GM18511 (cell line): ENCODE measurements at regions not wholly inside any gene's neighbourhood (a gene's known extent, or its start where the extent isn't known, plus 50 kb on each side); places are given as distances from the start of the nearest gene placed in this dataset.
"Not testable (repeated sequence)": the region's sequence is repeated elsewhere in the genome, so short reads cannot be mapped to it uniquely, and the experiment has no call there.

Experiments
- ATAC-seq: cut with Tn5 transposase; IDR thresholded peaks from one replicate; pipeline ENCODE4 v1.9.1; 2021; ENCODE audit warnings: mild to moderate bottlenecking, moderate library complexity; ENCODE audit not compliant: unreplicated experiment

DNA sequence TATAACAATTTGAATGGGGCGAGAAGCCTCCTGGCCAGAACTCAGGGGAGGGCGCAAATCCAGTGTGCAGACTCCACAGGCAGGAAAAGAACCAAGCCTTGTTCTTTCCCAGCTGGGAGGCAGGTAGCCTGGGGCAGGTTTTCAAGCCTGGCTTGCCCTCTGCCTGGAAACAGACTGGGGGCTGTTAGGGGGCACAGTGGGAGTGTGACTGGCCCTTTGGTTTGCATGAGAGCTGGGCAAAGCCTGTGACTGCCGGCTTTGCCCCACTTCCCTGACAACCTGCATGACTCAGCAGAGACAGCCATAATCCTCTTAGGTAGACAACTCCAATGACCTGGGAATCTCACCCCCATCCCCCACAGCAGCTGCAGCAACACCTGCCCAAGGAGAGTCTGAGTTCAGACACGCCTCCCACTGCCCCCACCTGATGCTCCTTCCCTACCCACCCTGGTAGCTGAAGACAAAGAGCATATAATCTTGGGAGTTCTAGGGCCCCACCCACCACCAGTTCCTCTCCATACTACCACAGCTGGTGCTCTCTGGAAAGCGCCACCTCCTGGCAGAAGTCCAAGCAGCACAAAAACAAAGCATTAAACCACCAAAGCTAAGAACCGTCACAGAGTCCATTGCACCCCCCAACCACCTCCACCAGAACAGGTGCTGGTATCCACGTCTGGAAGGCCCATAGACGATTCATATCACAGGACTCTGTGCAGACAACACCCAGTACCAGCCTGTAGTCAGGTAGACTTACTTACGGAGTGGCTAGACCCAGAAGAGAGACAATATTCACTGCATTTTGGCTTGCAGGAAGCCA, 402.5 kb downstream of the STK39 start:
- no peak for ATAC-seq

DNA sequence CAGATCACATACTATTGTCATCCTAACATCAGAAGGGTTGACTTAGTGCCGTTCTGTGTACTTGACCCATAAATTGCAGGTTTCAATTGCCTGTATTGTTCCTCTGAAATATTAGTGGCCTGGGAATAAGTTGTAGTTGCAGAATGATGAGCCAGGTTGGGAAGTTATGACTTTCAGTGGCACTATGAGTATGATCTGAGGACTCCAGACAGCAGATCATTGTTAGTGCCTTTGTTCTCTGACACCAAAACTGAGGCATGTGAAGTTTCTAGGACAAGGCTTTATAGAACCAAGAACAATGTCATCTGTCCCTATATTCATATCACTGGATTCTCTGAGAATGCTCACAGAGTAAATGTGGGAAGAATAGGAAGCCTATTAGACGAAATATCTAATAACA, 403.7 kb downstream of the STK39 start:
- ATAC-seq: no peak

DNA sequence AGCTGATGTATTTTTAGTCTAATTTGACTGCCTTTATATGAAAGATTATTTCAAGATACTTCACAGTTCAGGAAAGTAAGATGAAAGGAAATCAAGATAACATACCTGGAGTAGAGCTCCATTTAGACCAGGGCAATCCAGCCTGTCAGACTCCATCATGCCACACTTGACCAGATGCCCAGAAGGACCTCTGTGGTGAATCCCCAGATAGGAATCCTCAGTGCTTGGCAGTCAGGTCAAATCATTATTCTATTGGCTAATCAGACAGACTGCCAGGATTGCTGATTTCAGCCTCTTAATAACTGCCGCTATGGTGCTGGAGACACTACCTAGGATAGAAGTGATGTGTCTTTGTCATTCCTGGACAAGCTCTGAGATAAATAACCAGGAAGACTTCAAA, 404.2 kb downstream of the STK39 start:
- no peak for ATAC-seq

DNA sequence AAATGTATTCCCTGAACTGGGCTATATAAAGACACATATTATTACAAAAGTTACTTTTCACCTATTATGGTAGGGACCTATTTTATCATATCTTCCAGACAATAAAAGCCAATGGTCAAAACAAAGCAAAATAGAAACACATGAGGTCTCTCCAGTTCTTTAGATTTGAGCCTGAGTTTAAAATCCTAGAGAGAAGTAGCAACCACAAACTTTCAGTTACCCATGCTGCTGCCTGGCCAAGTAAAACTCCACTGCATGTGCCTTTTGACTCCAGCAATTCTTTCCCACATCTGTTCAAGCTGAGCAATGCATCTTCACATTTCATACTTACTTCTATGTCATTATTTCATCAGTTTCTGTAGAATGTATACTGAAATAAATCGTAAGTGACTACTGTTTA, 405.3 kb downstream of the STK39 start:
- ATAC-seq: no peak

DNA sequence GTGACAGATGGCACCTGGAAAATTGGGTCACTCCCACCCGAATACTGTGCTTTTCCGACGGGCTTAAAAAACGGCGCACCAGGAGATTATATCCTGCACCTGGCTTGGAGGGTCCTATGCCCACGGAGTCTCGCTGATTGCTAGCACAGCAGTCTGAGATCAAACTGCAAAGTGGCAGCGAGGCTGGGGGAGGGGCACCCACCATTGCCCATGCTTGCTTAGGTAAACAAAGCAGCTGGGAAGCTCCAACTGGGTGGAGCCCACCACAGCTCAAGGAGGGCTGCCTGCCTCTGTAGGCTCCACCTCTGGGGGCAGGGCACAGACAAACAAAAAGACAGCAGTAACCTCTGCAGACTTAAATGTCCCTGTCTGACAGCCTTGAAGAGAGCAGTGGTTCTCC, 412.1 kb downstream of the STK39 start:
- not testable (repeated sequence) for ATAC-seq

DNA sequence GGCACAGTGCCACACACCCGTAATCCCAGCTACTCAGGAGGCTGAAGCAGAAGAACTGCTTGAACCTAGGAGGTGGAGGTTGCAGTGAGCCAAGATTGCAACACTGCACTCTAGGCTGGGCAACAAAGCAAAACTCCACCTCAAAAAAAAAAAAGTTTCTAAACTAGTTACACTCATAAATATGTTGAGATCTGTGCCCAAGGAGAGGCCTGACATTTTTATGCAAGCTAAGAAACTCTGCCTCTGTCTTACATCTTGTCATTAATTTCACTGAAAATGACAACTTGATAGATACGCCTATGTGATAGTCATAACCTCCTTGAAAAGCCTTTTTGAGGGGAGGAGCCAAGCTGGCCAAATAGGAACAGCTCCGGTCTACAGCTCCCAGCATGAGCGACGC, 412.7 kb downstream of the STK39 start:
- ATAC-seq: no peak

DNA sequence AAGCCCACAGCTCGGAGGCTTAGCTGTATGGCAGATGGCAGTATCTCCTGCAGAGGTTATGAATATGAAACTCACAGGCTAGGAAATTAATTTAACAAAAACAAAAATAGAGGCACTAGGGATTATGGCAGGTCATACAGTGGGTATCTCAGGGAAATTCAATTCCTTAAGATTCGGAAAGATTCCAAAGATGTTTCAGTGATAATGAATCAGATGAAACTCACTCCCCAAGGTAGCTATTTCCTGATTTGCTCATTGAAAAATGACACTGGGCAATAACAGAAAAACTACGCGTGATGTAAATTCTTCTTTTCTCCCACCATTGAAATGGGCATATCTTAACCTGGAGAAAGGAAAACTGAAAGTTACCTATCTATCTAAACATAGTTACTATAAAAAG, 414.1 kb downstream of the STK39 start:
- no peak for ATAC-seq

DNA sequence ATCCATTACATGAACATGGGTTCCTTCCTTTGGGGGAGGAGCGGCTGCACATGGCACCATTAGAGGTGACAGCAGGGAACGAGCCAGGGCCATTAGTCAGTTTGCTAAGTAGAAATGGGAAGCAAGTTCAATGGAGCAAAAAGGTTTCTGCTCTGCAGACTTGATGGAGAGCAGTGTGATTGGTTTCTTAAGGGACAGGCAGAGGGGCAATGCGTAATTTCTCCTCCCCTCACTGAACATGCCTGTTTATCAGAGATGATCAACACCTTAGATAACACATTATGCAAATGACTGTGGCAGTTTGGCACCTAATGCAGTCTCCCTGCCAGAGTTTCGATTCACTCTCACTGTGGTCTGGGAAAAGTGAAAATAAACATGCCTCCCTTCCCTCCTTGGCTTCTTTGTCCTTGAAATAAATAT, 414.5 kb downstream of the STK39 start:
- no peak for ATAC-seq

DNA sequence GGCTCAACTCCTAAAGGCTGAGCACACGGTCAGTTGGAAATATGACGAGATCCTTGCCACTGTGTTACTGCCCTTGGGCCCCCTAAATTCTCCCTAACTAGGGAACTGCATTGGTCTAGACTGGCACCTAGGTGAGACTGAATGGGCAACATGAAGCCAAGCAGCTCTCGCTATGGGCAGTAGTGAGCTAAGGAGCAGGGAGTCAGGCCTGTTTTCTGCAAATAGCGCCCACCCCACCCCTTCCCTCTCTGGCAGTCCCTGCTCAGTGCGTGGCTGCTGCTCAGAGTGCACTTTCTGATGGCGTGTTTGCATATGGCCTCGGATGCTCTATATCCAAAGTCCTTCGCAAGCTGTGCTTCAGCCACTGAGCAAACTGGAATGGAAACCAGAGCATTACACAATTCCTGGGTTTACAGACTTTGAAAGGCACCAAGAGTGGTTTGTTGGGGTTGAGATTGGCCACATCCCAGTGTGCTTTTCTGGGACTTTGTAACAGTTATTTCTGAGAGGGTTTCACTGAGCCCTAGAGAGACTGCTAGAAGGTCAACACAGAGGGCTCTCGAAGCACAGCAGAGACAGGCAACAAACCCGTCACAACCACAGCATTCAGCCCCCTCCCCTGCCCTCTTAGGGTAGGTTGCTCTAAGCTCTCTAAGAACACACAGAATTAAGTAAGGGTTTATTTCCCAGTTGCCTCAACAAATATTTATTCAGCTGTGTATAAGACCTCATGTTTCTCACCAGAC, 419.9 kb downstream of the STK39 start:
- no peak for ATAC-seq

- no peak for ATAC-seq
Observed at GRCh38 chr2:167826906-167827305, 420.5 kb downstream of the STK39 start.

- ATAC-seq: no peak
Observed at GRCh38 chr2:167825664-167826063, 421.7 kb downstream of the STK39 start.

DNA sequence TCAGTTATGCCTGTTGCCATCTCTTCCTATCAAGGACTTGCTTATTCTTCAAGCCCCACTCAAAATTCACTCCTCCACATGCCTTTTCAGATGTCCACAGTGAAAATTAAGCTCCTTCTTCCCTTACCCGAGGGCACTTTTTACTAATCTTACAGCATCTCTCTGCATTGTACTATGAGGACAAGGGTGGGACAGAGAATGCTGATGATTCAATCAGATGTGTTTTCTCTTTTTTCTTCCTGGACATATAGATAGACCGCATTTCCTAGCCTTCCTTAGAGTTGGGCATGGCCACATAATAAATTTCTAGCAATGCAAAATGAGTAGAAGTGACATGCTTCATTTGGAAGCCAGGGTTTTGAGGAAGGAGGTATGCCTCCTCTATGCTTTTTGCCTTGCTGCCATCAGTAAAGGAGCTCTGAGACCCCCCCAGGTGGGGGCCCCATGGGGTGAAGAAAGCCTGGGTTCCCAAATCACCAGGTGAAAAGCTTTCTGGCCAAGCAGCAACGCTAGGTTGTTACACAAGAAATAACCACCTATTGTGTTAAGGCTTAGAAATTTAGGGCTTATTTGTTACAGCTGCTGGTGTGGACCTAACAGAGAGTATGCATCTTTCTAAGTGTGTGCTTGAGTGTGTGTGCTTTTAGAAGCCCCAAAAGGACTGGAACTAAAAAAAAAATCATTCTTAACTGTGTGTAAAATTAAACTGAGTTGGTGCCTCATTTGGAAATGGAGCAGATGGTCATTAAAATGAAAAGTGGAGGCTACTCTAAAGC, 424.5 kb downstream of the STK39 start:
- ATAC-seq: no peak

- ATAC-seq: no peak
Observed at GRCh38 chr2:167820488-167820887, 426.9 kb downstream of the STK39 start.

GRCh38 chr2:167818521-167818920, 428.9 kb downstream of the STK39 start:
- ATAC-seq: no peak

DNA sequence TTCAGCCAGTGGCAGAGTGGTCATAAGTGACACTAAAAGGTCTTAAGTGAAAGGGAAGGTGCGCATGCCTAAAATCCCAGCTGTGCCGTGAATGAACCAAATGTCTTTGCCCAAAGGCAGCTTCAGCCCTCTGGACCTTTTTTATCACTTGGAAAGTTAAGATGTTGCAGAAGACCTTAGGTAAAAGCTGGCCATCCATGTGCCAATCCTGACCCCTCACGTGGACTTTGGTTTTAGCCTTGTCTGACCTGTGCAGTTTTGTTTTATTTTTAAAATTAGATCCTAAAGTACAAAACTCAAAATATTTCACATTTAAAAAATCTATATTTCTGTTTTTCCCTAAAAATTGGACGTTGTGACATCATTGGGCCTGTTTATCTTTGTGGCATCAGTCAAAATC, 429.5 kb downstream of the STK39 start:
- no peak for ATAC-seq

DNA sequence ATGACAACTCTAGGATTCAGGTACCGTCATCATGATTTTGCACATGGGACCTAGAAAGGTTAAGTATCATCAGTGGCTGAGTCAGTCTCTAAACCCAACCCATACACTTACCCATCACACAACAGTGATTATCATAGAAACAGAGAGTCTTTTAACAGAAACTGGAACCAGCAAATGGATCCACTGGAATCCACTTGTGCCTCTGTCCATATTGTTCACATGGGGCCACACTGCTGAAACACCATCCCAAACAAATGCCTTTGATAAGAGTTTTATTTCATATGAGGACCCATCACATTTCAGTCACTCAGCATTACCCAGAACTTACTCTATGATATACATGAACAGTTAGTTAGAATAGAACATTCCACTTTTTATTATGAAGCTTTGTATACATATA, 430.0 kb downstream of the STK39 start:
- ATAC-seq: no peak

DNA sequence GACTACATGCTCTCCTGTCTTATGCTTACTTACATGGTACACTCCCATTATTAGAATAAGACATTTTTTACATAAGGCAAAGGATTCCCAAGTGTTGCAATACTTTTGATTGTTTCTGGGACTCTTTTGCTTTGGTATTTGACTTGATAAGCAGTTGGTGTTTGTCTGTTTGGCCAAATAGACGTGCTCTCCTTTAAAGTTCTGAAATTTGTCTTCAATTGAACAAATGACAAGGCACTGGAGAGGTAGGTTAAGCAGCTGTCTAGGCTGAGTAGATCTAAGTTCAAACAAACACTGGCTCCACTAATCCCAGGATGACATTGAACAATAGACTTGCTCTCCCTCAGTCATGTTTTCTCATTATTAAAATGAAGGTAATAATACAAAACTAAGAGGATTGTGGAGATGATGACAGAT, 430.5 kb downstream of the STK39 start:
- ATAC-seq: no peak

GRCh38 chr2:167814881-167815718, 432.3 kb downstream of the STK39 start:
- ATAC-seq: peak; percentile 79

GRCh38 chr2:167814482-167814880, 432.9 kb downstream of the STK39 start:
- not testable (repeated sequence) for ATAC-seq

DNA sequence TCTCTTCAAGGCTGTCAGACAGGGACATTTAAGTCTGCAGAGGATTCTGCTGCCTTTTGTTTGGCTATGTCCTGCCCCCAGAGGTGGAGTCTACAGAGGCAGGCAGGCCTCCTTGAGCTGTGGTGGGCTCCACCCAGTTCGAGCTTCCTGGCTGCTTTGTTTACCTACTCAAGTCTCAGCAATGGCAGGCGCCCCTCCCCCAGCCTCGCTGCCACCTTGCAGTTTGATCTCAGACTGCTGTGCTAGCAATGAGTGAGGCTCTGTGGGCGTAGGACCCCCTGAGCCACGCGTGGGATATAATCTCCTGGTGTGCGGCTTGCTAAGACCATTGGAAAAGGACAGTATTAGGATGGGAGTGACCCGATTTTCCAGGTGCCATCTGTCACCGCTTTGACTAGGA, 437.6 kb downstream of the STK39 start:
- not testable (repeated sequence) for ATAC-seq
